ENCODE measurements at regions not wholly inside any gene's neighbourhood (a gene's known extent, or its start where the extent isn't known, plus 50 kb on each side); places are given as distances from the start of the nearest gene placed in this dataset.

DNA sequence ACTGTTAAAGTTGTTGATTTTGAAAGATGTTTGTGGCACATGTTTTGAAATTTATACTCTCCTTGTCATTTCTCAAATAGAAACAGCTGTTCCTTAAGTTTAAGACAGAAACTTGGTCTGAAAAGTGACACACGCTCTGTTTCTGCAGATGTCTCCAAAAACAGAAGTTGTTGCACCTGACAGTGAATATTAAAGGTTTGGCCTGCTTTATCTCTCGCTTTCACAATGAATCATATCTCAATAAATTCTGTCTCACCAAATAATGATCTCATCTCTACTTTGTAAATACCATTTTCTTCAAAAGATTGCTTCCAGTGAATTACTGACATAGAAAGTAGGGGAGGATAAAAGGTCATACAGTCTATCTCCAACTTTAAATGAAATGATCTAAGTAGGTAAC lies 294.9 kb upstream of the SYT4 start:
- H3K4me3 ChIP-seq: no peak overlapping the region
- no peak for DNase-seq
- no peaks in the 10 kb centered on the region for H3K27me3 ChIP-seq
- intact Hi-C loops (cut with DNase I): no loop called here
- TF ChIP-seq POLR2A (IDR thresholded peaks at IDR 0.05) (no peak), EP300 (IDR thresholded peaks at IDR 0.05) (no peak)
- TF ChIP-seq, protein P1, sequence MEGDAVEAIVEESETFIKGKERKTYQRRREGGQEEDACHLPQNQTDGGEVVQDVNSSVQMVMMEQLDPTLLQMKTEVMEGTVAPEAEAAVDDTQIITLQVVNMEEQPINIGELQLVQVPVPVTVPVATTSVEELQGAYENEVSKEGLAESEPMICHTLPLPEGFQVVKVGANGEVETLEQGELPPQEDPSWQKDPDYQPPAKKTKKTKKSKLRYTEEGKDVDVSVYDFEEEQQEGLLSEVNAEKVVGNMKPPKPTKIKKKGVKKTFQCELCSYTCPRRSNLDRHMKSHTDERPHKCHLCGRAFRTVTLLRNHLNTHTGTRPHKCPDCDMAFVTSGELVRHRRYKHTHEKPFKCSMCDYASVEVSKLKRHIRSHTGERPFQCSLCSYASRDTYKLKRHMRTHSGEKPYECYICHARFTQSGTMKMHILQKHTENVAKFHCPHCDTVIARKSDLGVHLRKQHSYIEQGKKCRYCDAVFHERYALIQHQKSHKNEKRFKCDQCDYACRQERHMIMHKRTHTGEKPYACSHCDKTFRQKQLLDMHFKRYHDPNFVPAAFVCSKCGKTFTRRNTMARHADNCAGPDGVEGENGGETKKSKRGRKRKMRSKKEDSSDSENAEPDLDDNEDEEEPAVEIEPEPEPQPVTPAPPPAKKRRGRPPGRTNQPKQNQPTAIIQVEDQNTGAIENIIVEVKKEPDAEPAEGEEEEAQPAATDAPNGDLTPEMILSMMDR (IDR thresholded peaks at IDR 0.05): no peak
- 63 to 68% (median 66%) methylated on average over 2 of the region's 2 CpGs for WGBS, 3 donors
- no peaks in the 10 kb centered on the region for H3K9me3 ChIP-seq
- H3K36me3 ChIP-seq: no peaks in the 10 kb centered on the region
- no peaks in the 10 kb centered on the region for H3K4me1 ChIP-seq (ENCODE audit: insufficient read depth)
- H3K27ac ChIP-seq: no peak overlapping the region

DNA sequence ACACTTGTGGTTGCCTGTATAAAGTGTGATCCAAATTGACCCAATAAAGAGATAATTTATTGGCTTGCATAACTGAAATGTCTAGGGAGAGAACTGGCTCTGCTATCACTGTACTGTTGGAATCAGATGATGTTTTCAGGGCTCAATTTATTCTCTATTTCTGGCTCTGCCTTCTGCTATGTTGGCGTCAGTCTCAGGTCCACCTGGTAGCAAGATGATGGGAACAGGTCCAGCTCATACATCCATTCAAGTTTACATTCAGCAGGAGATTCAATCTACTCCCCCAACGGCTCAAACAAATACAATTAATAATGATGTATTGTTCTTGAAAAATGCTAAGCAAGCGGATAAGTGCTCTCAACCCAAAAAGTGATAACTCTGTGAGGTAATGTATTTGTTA lies 297.7 kb upstream of the SYT4 start:
- no peaks in the 10 kb centered on the region for H3K4me1 ChIP-seq (ENCODE audit: insufficient read depth)
- no peak for DNase-seq
- no peaks in the 10 kb centered on the region for H3K9me3 ChIP-seq
- TF ChIP-seq EP300 (IDR thresholded peaks at IDR 0.05) (no peak), POLR2A (IDR thresholded peaks at IDR 0.05) (no peak)
- TF ChIP-seq, protein P1 (IDR thresholded peaks at IDR 0.05): no peak
- H3K27ac ChIP-seq: no peak overlapping the region
- no peaks in the 10 kb centered on the region for H3K27me3 ChIP-seq
- H3K36me3 ChIP-seq: no peaks in the 10 kb centered on the region
- no peak overlapping the region for H3K4me3 ChIP-seq
- WGBS, 3 donors: 33 to 50% (median 35%) methylated on average over 3 of the region's 3 CpGs
- intact Hi-C loops (cut with DNase I): no loop called here

DNA sequence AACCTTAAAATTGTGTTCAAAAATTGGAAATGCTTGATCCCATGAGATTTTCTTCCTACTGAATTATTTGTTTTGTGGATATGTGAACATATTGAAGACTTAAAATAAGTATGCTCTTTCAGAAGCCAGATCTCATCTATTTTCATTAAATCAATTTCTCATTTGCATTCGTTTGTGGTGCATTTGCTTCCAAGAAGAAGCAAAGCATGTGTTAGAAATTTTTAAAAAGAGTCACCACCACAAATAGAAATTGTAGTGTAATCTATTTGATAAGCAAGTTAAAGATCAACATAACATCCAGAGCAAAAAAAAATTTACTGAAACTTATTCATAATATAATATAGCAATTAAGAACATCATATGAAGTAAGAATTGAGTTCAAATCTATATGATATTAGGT lies 300.9 kb upstream of the SYT4 start:
- no peaks in the 10 kb centered on the region for H3K4me1 ChIP-seq (ENCODE audit: insufficient read depth)
- H3K27me3 ChIP-seq: no peaks in the 10 kb centered on the region
- no peaks in the 10 kb centered on the region for H3K9me3 ChIP-seq
- no peak for DNase-seq
- 39 to 62% (median 56%) methylated on average over 1 of the region's 1 CpG for WGBS, 3 donors
- no peak overlapping the region for H3K4me3 ChIP-seq
- TF ChIP-seq, protein P1 (IDR thresholded peaks at IDR 0.05): no peak
- TF ChIP-seq POLR2A (IDR thresholded peaks at IDR 0.05): no peak
- no peak for TF ChIP-seq EP300 (IDR thresholded peaks at IDR 0.05)
- intact Hi-C loops (cut with DNase I): no loop called here
- H3K27ac ChIP-seq: no peak overlapping the region
- no peaks in the 10 kb centered on the region for H3K36me3 ChIP-seq

DNA sequence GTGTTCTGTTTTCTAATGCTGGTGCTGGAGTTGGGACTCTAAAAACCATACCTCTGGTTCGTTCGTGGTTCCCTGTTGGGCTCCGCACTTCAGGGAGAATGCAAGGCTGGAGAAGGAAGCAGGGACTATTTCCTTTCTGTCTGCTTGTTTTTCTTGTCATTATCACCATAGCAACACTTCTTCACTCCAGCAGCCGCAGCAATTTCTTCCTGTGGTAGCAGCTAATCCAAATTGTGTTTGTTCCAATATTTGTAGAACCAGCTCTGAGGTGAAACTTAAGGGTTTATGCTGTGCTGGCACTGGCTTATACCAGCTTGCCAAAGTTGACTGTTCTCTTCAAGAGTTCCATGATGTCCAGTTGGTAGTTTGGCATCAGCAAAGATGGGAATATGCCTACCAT lies 301.4 kb upstream of the SYT4 start:
- Histone ChIP-seq H3K9me3 (no peaks in the 10 kb centered on the region), H3K4me3 (no peak overlapping the region), H3K27ac (no peak overlapping the region), H3K27me3 (no peaks in the 10 kb centered on the region), H3K36me3 (no peaks in the 10 kb centered on the region), H3K4me1 (ENCODE audit: insufficient read depth) (no peaks in the 10 kb centered on the region)
- 54 to 60% (median 60%) methylated on average over 4 of the region's 4 CpGs for WGBS, 3 donors
- intact Hi-C loops (cut with DNase I): no loop called here
- no peak for DNase-seq
- TF ChIP-seq, protein P1 (IDR thresholded peaks at IDR 0.05): no peak
- no peak for TF ChIP-seq POLR2A (IDR thresholded peaks at IDR 0.05)
- TF ChIP-seq EP300 (IDR thresholded peaks at IDR 0.05): no peak
